H1 (cell line): ENCODE measurements at regions not wholly inside any gene's neighbourhood (a gene's known extent, or its start where the extent isn't known, plus 50 kb on each side); places are given as distances from the start of the nearest gene placed in this dataset.

ENCODE experiments used
- ATF3 ChIP-seq: IDR thresholded peaks from 2 replicates; pipeline ENCODE4 v1.6.1; 2011; ENCODE audit warnings: low read depth, mild to moderate bottlenecking, low read length; ENCODE audit not compliant: insufficient read depth
- CEBPB ChIP-seq: IDR thresholded peaks from 2 replicates; pipeline ENCODE4 v1.6.1; 2012; ENCODE audit warnings: low read depth, low read length
- CHD2 ChIP-seq: IDR thresholded peaks from 2 replicates; pipeline ENCODE4 v1.6.1; 2012; ENCODE audit warnings: low read length, improper control_type of control experiment
- CTCF ChIP-seq, 3 experiments: IDR thresholded peaks; 1 replicate in 2 of 3; 2 replicates in 1 of 3; pipeline versions ENCODE4 v1.5.1 to v1.6.1; 2011; ENCODE audit warnings: low read length in 3 of 3, mild to moderate bottlenecking in 3 of 3, inconsistent platforms in 2 of 3, low read depth in 1 of 3, moderate library complexity in 1 of 3; ENCODE audit not compliant: insufficient read depth in 1 of 3; ENCODE audit errors: control extremely low read depth in 1 of 3
- GABPA ChIP-seq: IDR thresholded peaks from 2 replicates; pipeline ENCODE4 v1.6.1; 2011; ENCODE audit warnings: mild to moderate bottlenecking, low read length, moderate library complexity, borderline replicate concordance; ENCODE audit not compliant: insufficient read depth
- KDM5A ChIP-seq: fragments of 200-600 bp; IDR thresholded peaks from 2 replicates; pipeline ENCODE4 v1.7.1; 2012; ENCODE audit warnings: mild to moderate bottlenecking, low read length, inconsistent platforms, mixed read lengths
- MAFK ChIP-seq: IDR thresholded peaks from 2 replicates; pipeline ENCODE4 v1.6.1; 2012; ENCODE audit warnings: low read depth, mild to moderate bottlenecking, improper control_type of control experiment, low read length
- PHF8 ChIP-seq: fragments of 200-600 bp; sonication (generic); conservative IDR thresholded peaks from 2 replicates; pipeline ENCODE4 v1.7.1; 2012; ENCODE audit warnings: low read depth, mild to moderate bottlenecking, inconsistent platforms, low read length, moderate library complexity
- POLR2A ChIP-seq, 2 experiments: IDR thresholded peaks; 1 replicate in 1 of 2; 2 replicates in 1 of 2; pipeline ENCODE4 v1.6.1; 2011; ENCODE audit warnings: low read depth in 2 of 2, low read length in 2 of 2, mild to moderate bottlenecking in 2 of 2; ENCODE audit errors: control extremely low read depth in 1 of 2
- RAD21 ChIP-seq, 2 experiments: IDR thresholded peaks in 1 of 2; conservative IDR thresholded peaks in 1 of 2; 2 replicates each; pipeline ENCODE4 v1.6.1; 2011; ENCODE audit warnings: low read depth in 2 of 2, low read length in 2 of 2, improper control_type of control experiment in 1 of 2, inconsistent platforms in 1 of 2, mild to moderate bottlenecking in 1 of 2, moderate library complexity in 1 of 2
- TAF1 ChIP-seq: IDR thresholded peaks from 2 replicates; pipeline ENCODE4 v1.6.1; 2011; ENCODE audit warnings: mild to moderate bottlenecking, low read depth, low read length
- TCF12 ChIP-seq: IDR thresholded peaks from 2 replicates; pipeline ENCODE4 v1.6.1; 2011; ENCODE audit warnings: low read depth, mild to moderate bottlenecking, low read length
- YY1 ChIP-seq: IDR thresholded peaks from 2 replicates; pipeline ENCODE4 v1.6.1; 2011; ENCODE audit warnings: low read depth, mild to moderate bottlenecking, low read length
- ZNF274 ChIP-seq: IDR thresholded peaks from 2 replicates; pipeline ENCODE4 v1.7.0; 2012; ENCODE audit warnings: low read length, borderline replicate concordance; ENCODE audit errors: extremely low read depth

- TF ChIP-seq CHD2: no peak
- TF ChIP-seq CTCF (IDR thresholded peaks at IDR 0.05; ENCODE audit: control extremely low read depth in 1 of 3, insufficient read depth in 1 of 3, low read depth in 1 of 3, low read length in 3 of 3): no peak
- no peak for TF ChIP-seq MAFK
- no peak for TF ChIP-seq PHF8
- TF ChIP-seq TCF12: no peak
- no peak for TF ChIP-seq YY1
- TF ChIP-seq ATF3: no peak
- no peak for TF ChIP-seq ZNF274
- TF ChIP-seq TAF1: no peak
- no peak for TF ChIP-seq KDM5A
- no peak for TF ChIP-seq RAD21 (IDR thresholded peaks at IDR 0.05 in 1 of 2, conservative IDR thresholded peaks at IDR 0.05 in 1 of 2; ENCODE audit: low read depth in 2 of 2, low read length in 2 of 2)
- no peak for TF ChIP-seq GABPA
- TF ChIP-seq POLR2A (IDR thresholded peaks at IDR 0.05; ENCODE audit: control extremely low read depth in 1 of 2, low read depth in 2 of 2, low read length in 2 of 2): no peak
- TF ChIP-seq CEBPB: no peak
Measured at GRCh38 chr5:57407391-57407790, 75.2 kb downstream of the ACTBL2 start.
